HepG2 (cell line): ENCODE measurements at regions not wholly inside any gene's neighbourhood (a gene's known extent, or its start where the extent isn't known, plus 50 kb on each side); places are given as distances from the start of the nearest gene placed in this dataset.

Source experiments
- ATAC-seq: fragments of 200-7000 bp; cut with Tn5 transposase; 3 replicates; pipeline ENCODE4 v1.9.1; 2020; ENCODE audit warnings: mild to moderate bottlenecking, moderate library complexity
- BruUV-seq: library from RNA; stranded (reverse); fragments of 400-500 nt; replicated peaks from 2 replicates; lab custom pipeline; 2021; lab: Mats Ljungman, UMichigan
- CTCF ChIA-PET: fragments of 300-600 bp; formaldehyde crosslinking; extraction: SDS; loops from one replicate; lab custom pipeline; 2021; ENCODE audit warnings: low total read pairs, inconsistent platforms, low intra/inter-chr PET ratio; lab: Yijun Ruan, JAX
- POLR2A ChIA-PET: fragments of 350-600 bp; sonication (Branson Sonifier 250); formaldehyde crosslinking; loops from one replicate; lab custom pipeline; 2020; ENCODE audit warnings: antibody characterized with exemption, inconsistent platforms; lab: Yijun Ruan, JAX
- DNase-seq: peaks from one replicate; pipeline ENCODE4 v3.0.0-alpha.2; 2015; ENCODE audit warnings: low spot score
- FAIRE-seq: peaks from 3 replicates; lab custom pipeline; 2011; peaks lifted over from hg19 to GRCh38; lab: Jason Lieb, UNC
- H2AFZ ChIP-seq: one replicate; pipeline ENCODE4 v1.6.1; 2011; ENCODE audit warnings: low read length, inconsistent platforms
- H3K27ac ChIP-seq: fragments of 300-600 bp; 3 replicates; pipeline ENCODE4 v1.8.0; 2011; ENCODE audit warnings: mixed run types, mild to moderate bottlenecking, mixed read lengths, low read length, inconsistent platforms; ENCODE audit not compliant: insufficient read depth; ENCODE audit errors: extremely low read length
- H3K27me3 ChIP-seq, 2 experiments: fragments of 200-600 bp in 1 of 2; 2 replicates in 1 of 2; 3 replicates in 1 of 2; pipeline versions ENCODE4 v1.6.0 to v1.8.0; 2011; ENCODE audit warnings: low read length in 2 of 2, mild to moderate bottlenecking in 2 of 2, moderate library complexity in 2 of 2, inconsistent platforms in 1 of 2; ENCODE audit not compliant: insufficient read depth in 2 of 2, control insufficient read depth in 1 of 2
- H3K36me3 ChIP-seq, 2 experiments: fragments of 200-600 bp in 1 of 2; replicated peaks in 1 of 2; 2 replicates in 1 of 2; 3 replicates in 1 of 2; pipeline versions ENCODE4 v1.5.1 to v1.8.0; 2011; ENCODE audit warnings: low read length in 2 of 2, inconsistent platforms in 1 of 2; ENCODE audit not compliant: insufficient read depth in 2 of 2, control insufficient read depth in 1 of 2
- H3K4me1 ChIP-seq: 2 replicates; pipeline ENCODE4 v1.5.1; 2012; ENCODE audit warnings: low read length, inconsistent platforms; ENCODE audit not compliant: insufficient read depth
- H3K4me2 ChIP-seq: 2 replicates; pipeline ENCODE4 v1.6.0; 2011; ENCODE audit warnings: low read depth, low read length, inconsistent platforms
- H3K4me3 ChIP-seq, 3 experiments: fragments of 200-600 bp in 1 of 3; sonication (generic), shearing (Covaris generic) in 1 of 3; replicated peaks in 1 of 3; 2 replicates each; pipeline ENCODE4 v1.5.1; 2011 to 2016; ENCODE audit warnings: low read length in 3 of 3, inconsistent platforms in 2 of 3, low read depth in 2 of 3, mild to moderate bottlenecking in 2 of 3, control low read depth in 1 of 3, mixed read lengths in 1 of 3; ENCODE audit not compliant: insufficient read depth in 1 of 3
- H3K79me2 ChIP-seq: one replicate; pipeline ENCODE4 v1.6.1; 2011; ENCODE audit warnings: low read length, inconsistent platforms; ENCODE audit not compliant: insufficient read depth
- H3K9ac ChIP-seq: 2 replicates; pipeline ENCODE4 v1.6.0; 2011; ENCODE audit warnings: mild to moderate bottlenecking, low read depth, low read length, inconsistent platforms; ENCODE audit not compliant: insufficient read depth
- H3K9me3 ChIP-seq: 2 replicates; pipeline ENCODE4 v1.5.1; 2012; ENCODE audit warnings: mild to moderate bottlenecking, low read length
- H4K20me1 ChIP-seq: 2 replicates; pipeline ENCODE4 v1.6.0; 2011; ENCODE audit warnings: inconsistent platforms, mild to moderate bottlenecking, low read length, moderate library complexity; ENCODE audit not compliant: insufficient read depth
- DMAP1 ChIP-seq: IDR thresholded peaks from 2 replicates; pipeline ENCODE4 v1.6.1; 2016
- FOXJ3 ChIP-seq: sonication (generic); formaldehyde crosslinking; IDR thresholded peaks from 2 replicates; pipeline ENCODE4 v1.4.0; 2020; ENCODE audit warnings: missing genetic modification reagents, mild to moderate bottlenecking, borderline replicate concordance
- HIC2 ChIP-seq: sonication (generic); formaldehyde crosslinking; IDR thresholded peaks from 2 replicates; pipeline ENCODE4 v1.9.0; 2022; ENCODE audit warnings: low read depth, missing genetic modification reagents
- HNRNPL ChIP-seq: fragments of 200-400 bp; formaldehyde crosslinking; IDR thresholded peaks from 2 replicates; pipeline ENCODE4 v1.6.1; 2017; ENCODE audit warnings: mild to moderate bottlenecking, low read depth, low read length
- MBD4 ChIP-seq: IDR thresholded peaks from 2 replicates; pipeline ENCODE4 v1.6.1; 2012; ENCODE audit warnings: low read length, inconsistent platforms, borderline replicate concordance
- SRSF1 ChIP-seq: fragments of 200-400 bp; formaldehyde crosslinking; optimal IDR thresholded peaks from 2 replicates; pipeline ENCODE3; 2017; ENCODE audit warnings: mild to moderate bottlenecking, low read depth, low read length, moderate library complexity
- TEAD3 ChIP-seq: optimal IDR thresholded peaks from 2 replicates; pipeline ENCODE3; 2016; ENCODE audit warnings: borderline replicate concordance
- ZNF205 ChIP-seq: IDR thresholded peaks from 2 replicates; pipeline ENCODE4 v1.6.1; 2018; ENCODE audit warnings: missing biosample characterization, missing genetic modification reagents
- ZSCAN20 ChIP-seq: sonication (generic); formaldehyde crosslinking; IDR thresholded peaks from 2 replicates; pipeline ENCODE4 v1.4.0; 2020; ENCODE audit warnings: missing genetic modification reagents, mild to moderate bottlenecking, borderline replicate concordance
- ZSCAN29 ChIP-seq: sonication (generic); formaldehyde crosslinking; conservative IDR thresholded peaks from 2 replicates; pipeline ENCODE4 v1.4.0; 2020; ENCODE audit warnings: mild to moderate bottlenecking, missing genetic modification reagents
- WGBS: methylation state at CpG from one replicate; pipeline ENCODE4 v1.1.6; 2017; ENCODE audit warnings: low lambda C conversion rate; 5-methylcytosine and 5-hydroxymethylcytosine counted together
- in situ Hi-C: cut with HindIII; loops from 2 replicates; pipeline ENCODE4 v1.10.0; 2017; ENCODE audit warnings: low pct_unique_long_range_greater_than_20kb; ENCODE audit not compliant: extremely low pct_ligation_motif_present
- intact Hi-C: fragments of 100-400 bp; cut with micrococcal nuclease; formaldehyde crosslinking; loops from one replicate; pipeline ENCODE4 v1.10.0; 2022; ENCODE audit not compliant: unreplicated experiment
- TF ChIP-seq, protein P1 (sequence below): sonication (generic); formaldehyde crosslinking; IDR thresholded peaks from 2 replicates; pipeline ENCODE4 v1.5.0; 2020; ENCODE audit warnings: mild to moderate bottlenecking, missing genetic modification reagents, moderate library complexity

DNA sequence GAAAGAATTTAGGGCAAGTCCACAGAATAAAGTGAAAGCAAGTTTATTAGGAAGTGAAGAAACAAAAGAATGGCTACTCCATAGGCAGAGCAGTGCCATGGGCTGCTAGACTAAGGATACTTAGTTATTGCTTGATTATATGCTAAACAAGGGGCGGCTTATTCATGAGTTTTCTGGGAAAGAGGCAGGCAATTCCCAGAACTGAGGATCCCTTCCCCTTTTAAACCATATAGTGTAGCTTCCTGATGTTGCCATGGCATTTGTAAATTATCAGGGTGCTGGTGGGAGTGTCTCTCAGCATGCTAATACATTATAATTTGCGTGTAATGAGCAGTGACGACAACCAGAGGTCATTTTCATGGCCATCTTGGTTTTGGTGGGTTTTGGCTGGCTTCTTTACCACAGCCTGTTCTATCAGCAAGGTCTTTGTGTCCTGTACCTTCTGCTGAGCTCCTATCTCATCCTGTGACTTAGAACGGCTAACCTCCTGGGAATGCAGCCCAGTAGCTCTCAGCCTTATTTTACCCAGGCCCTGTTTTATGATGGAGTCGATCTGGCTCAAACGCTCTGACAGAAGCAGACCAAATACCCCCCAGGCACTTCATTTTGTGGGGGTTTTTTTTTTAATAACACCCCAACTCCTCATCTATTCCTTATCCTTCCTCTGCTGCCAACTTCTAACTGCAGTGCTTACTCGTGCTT is 103.0 kb upstream of the RARB start:
- no peak for TF ChIP-seq DMAP1 (CRISPR knock-in tag)
- no peak for TF ChIP-seq SRSF1
- no peak for TF ChIP-seq ZSCAN20
- no peak for TF ChIP-seq ZNF205
- TF ChIP-seq HNRNPL = no peak
- no peak for TF ChIP-seq HIC2 (CRISPR knock-in tag)
- TF ChIP-seq, protein P1, sequence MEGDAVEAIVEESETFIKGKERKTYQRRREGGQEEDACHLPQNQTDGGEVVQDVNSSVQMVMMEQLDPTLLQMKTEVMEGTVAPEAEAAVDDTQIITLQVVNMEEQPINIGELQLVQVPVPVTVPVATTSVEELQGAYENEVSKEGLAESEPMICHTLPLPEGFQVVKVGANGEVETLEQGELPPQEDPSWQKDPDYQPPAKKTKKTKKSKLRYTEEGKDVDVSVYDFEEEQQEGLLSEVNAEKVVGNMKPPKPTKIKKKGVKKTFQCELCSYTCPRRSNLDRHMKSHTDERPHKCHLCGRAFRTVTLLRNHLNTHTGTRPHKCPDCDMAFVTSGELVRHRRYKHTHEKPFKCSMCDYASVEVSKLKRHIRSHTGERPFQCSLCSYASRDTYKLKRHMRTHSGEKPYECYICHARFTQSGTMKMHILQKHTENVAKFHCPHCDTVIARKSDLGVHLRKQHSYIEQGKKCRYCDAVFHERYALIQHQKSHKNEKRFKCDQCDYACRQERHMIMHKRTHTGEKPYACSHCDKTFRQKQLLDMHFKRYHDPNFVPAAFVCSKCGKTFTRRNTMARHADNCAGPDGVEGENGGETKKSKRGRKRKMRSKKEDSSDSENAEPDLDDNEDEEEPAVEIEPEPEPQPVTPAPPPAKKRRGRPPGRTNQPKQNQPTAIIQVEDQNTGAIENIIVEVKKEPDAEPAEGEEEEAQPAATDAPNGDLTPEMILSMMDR (CRISPR knock-in tag) = no peak
- no peak for TF ChIP-seq ZSCAN29 (CRISPR knock-in tag)
- no peak for TF ChIP-seq FOXJ3 (CRISPR knock-in tag)
- no peak for TF ChIP-seq MBD4
- no peak for TF ChIP-seq TEAD3 (CRISPR knock-in tag)
- TF ChIP-seq, all 625 proteins: peak for 0
- Histone ChIP-seq H3K4me1 (no peaks in the 10 kb centered on the region), H3K27me3 (no peaks in the 10 kb centered on the region; a peak in 1 of 5 replicates), H3K36me3 (no peaks in the 10 kb centered on the region), H3K9me3 (no peaks in the 10 kb centered on the region), H4K20me1 (no peaks in the 10 kb centered on the region), H3K27ac (no peak overlapping the region), H3K79me2 (no peaks in the 10 kb centered on the region), H3K9ac (no peak overlapping the region), H2AFZ (no peak overlapping the region), H3K4me3 (no peak overlapping the region), H3K4me2 (no peak overlapping the region)
- intact Hi-C loops = no loop called here
- in situ Hi-C loops = no loop called here
- no peak for ATAC-seq
- BruUV-seq = no TSS peak
- ChIA-PET POLR2A (no interaction called here), CTCF (no interaction called here)
- no peak for FAIRE-seq
- WGBS = 5% methylated on average over 7 of the region's 7 CpGs
- DNase-seq = no peak
